SK-N-SH treated with all-trans-retinoic acid at 6 μM for 48 hours (cell line): ENCODE measurements at regions not wholly inside any gene's neighbourhood (a gene's known extent, or its start where the extent isn't known, plus 50 kb on each side); places are given as distances from the start of the nearest gene placed in this dataset.

ENCODE experiments used
- ATAC-seq: fragments of 200-7000 bp; cut with Tn5 transposase; 3 replicates; pipeline ENCODE4 v1.9.1; 2020; ENCODE audit warnings: mild to moderate bottlenecking, moderate library complexity
- ARNTL ChIP-seq: fragments of 450-650 bp; formaldehyde crosslinking; IDR thresholded peaks from 2 replicates; pipeline ENCODE4 v1.5.0; 2020; ENCODE audit warnings: low read depth, mild to moderate bottlenecking, moderate library complexity, borderline replicate concordance
- BACH2 ChIP-seq: fragments of 250-450 bp; sonication (Bioruptor Pico); IDR thresholded peaks from 2 replicates; pipeline ENCODE4 v1.9.0; 2021; ENCODE audit warnings: mild to moderate bottlenecking, borderline replicate concordance
- CSDC2 ChIP-seq: fragments of 250-450 bp; sonication (Bioruptor Pico); IDR thresholded peaks from 2 replicates; pipeline ENCODE4 v1.5.0; 2020; ENCODE audit warnings: mild to moderate bottlenecking, moderate library complexity
- ESRRG ChIP-seq: fragments of 250-450 bp; sonication (Bioruptor Pico); IDR thresholded peaks from 2 replicates; pipeline ENCODE4 v1.6.1; 2021; ENCODE audit warnings: mild to moderate bottlenecking
- GLIS3 ChIP-seq: fragments of 250-450 bp; sonication (Bioruptor Pico); IDR thresholded peaks from 2 replicates; pipeline ENCODE4 v1.5.0; 2020; ENCODE audit warnings: mild to moderate bottlenecking, moderate library complexity
- ISL1 ChIP-seq: fragments of 250-450 bp; sonication (Bioruptor Pico); IDR thresholded peaks from 2 replicates; pipeline ENCODE4 v2.1.2; 2022; ENCODE audit warnings: mild to moderate bottlenecking, moderate library complexity
- PPARA ChIP-seq: fragments of 250-450 bp; sonication (Bioruptor Pico); IDR thresholded peaks from 2 replicates; pipeline ENCODE4 v1.5.0; 2020; ENCODE audit warnings: mild to moderate bottlenecking, borderline replicate concordance
- RARB ChIP-seq: fragments of 250-450 bp; sonication (Bioruptor Pico); IDR thresholded peaks from 2 replicates; pipeline ENCODE4 v1.8.0; 2021; ENCODE audit warnings: mild to moderate bottlenecking, moderate library complexity
- SNAI2 ChIP-seq: fragments of 250-450 bp; sonication (Bioruptor Pico); IDR thresholded peaks from 2 replicates; pipeline ENCODE4 v1.5.0; 2020; ENCODE audit warnings: mild to moderate bottlenecking, moderate library complexity
- TCF4 ChIP-seq: fragments of 250-450 bp; sonication (Bioruptor Pico); IDR thresholded peaks from 2 replicates; pipeline ENCODE4 v1.8.0; 2021; ENCODE audit warnings: mild to moderate bottlenecking, moderate library complexity, borderline replicate concordance
- TOX ChIP-seq: fragments of 250-450 bp; sonication (Bioruptor Pico); IDR thresholded peaks from 2 replicates; pipeline ENCODE4 v1.8.0; 2021; ENCODE audit warnings: mild to moderate bottlenecking, moderate library complexity, borderline replicate concordance
- ZFP3 ChIP-seq: fragments of 250-450 bp; sonication (Bioruptor Pico); IDR thresholded peaks from 2 replicates; pipeline ENCODE4 v1.5.0; 2020; ENCODE audit warnings: mild to moderate bottlenecking, moderate library complexity
- ZFP30 ChIP-seq: fragments of 450-650 bp; formaldehyde crosslinking; IDR thresholded peaks from 2 replicates; pipeline ENCODE4 v1.5.0; 2022; ENCODE audit warnings: mild to moderate bottlenecking, moderate library complexity
- ZNF565 ChIP-seq: fragments of 450-650 bp; formaldehyde crosslinking; conservative IDR thresholded peaks from 2 replicates; pipeline ENCODE4 v1.5.0; 2020; ENCODE audit warnings: low read depth, mild to moderate bottlenecking, moderate library complexity
- ZNF8 ChIP-seq: fragments of 450-650 bp; formaldehyde crosslinking; IDR thresholded peaks from 2 replicates; pipeline ENCODE4 v1.5.0; 2020; ENCODE audit warnings: mild to moderate bottlenecking, moderate library complexity
- TF ChIP-seq, protein P1 (sequence below): fragments of 250-450 bp; sonication (Bioruptor Pico); IDR thresholded peaks from 2 replicates; pipeline ENCODE4 v1.8.0; 2021; ENCODE audit warnings: low read depth, mild to moderate bottlenecking, moderate library complexity, borderline replicate concordance
- TF ChIP-seq, protein P2 (sequence below): fragments of 250-450 bp; sonication (Bioruptor Pico); IDR thresholded peaks from 2 replicates; pipeline ENCODE4 v1.8.0; 2020; ENCODE audit warnings: mild to moderate bottlenecking, moderate library complexity, borderline replicate concordance
- TF ChIP-seq, protein P3 (sequence below): fragments of 250-450 bp; sonication (Bioruptor Pico); IDR thresholded peaks from 2 replicates; pipeline ENCODE4 v1.5.0; 2020; ENCODE audit warnings: mild to moderate bottlenecking, moderate library complexity
- TF ChIP-seq, protein P4 (sequence below): fragments of 250-450 bp; sonication (Bioruptor Pico); IDR thresholded peaks from 2 replicates; pipeline ENCODE4 v1.5.1; 2021; ENCODE audit warnings: mild to moderate bottlenecking, moderate library complexity
- TF ChIP-seq, protein P5 (sequence below): fragments of 250-450 bp; sonication (Bioruptor Pico); IDR thresholded peaks from 2 replicates; pipeline ENCODE4 v1.5.1; 2020; ENCODE audit warnings: low read depth, mild to moderate bottlenecking, moderate library complexity

DNA sequence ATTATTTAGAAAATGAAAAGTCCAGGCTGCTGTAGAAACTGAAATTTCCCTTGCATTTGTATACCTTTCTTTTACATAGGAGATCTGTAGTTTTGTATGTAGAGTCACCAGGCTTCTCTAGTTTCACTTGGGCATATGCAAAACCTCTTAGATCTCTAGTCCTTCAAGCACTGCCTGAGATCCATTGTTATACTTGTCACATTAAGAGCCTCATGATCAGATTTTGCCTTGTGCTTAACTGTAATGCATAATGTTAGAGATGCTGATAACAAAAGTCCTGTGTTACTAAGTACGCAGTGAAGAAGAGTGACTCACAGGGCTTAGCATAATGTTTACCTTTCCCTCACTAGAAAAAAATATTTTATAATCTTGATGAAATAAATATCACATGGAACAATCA is 250.2 kb downstream of the CYLC2 start:
- TF ChIP-seq TCF4 (CRISPR knock-in tag) (no peak), ZFP30 (no peak), ZFP3 (no peak), BACH2 (CRISPR knock-in tag) (no peak), ISL1 (CRISPR knock-in tag) (no peak), CSDC2 (no peak), RARB (CRISPR knock-in tag) (no peak), SNAI2 (no peak), PPARA (CRISPR knock-in tag) (no peak), ZNF8 (CRISPR knock-in tag) (no peak), ESRRG (CRISPR knock-in tag) (no peak), ZNF565 (no peak), GLIS3 (CRISPR knock-in tag) (no peak), TOX (CRISPR knock-in tag) (no peak)
- TF ChIP-seq, protein P1, sequence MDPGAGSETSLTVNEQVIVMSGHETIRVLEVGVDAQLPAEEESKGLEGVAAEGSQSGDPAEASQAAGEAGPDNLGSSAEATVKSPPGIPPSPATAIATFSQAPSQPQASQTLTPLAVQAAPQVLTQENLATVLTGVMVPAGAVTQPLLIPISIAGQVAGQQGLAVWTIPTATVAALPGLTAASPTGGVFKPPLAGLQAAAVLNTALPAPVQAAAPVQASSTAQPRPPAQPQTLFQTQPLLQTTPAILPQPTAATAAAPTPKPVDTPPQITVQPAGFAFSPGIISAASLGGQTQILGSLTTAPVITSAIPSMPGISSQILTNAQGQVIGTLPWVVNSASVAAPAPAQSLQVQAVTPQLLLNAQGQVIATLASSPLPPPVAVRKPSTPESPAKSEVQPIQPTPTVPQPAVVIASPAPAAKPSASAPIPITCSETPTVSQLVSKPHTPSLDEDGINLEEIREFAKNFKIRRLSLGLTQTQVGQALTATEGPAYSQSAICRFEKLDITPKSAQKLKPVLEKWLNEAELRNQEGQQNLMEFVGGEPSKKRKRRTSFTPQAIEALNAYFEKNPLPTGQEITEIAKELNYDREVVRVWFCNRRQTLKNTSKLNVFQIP (CRISPR knock-in tag), result no peak
- TF ChIP-seq, protein P2, sequence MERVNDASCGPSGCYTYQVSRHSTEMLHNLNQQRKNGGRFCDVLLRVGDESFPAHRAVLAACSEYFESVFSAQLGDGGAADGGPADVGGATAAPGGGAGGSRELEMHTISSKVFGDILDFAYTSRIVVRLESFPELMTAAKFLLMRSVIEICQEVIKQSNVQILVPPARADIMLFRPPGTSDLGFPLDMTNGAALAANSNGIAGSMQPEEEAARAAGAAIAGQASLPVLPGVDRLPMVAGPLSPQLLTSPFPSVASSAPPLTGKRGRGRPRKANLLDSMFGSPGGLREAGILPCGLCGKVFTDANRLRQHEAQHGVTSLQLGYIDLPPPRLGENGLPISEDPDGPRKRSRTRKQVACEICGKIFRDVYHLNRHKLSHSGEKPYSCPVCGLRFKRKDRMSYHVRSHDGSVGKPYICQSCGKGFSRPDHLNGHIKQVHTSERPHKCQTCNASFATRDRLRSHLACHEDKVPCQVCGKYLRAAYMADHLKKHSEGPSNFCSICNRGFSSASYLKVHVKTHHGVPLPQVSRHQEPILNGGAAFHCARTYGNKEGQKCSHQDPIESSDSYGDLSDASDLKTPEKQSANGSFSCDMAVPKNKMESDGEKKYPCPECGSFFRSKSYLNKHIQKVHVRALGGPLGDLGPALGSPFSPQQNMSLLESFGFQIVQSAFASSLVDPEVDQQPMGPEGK (CRISPR knock-in tag), result no peak
- TF ChIP-seq, protein P3, sequence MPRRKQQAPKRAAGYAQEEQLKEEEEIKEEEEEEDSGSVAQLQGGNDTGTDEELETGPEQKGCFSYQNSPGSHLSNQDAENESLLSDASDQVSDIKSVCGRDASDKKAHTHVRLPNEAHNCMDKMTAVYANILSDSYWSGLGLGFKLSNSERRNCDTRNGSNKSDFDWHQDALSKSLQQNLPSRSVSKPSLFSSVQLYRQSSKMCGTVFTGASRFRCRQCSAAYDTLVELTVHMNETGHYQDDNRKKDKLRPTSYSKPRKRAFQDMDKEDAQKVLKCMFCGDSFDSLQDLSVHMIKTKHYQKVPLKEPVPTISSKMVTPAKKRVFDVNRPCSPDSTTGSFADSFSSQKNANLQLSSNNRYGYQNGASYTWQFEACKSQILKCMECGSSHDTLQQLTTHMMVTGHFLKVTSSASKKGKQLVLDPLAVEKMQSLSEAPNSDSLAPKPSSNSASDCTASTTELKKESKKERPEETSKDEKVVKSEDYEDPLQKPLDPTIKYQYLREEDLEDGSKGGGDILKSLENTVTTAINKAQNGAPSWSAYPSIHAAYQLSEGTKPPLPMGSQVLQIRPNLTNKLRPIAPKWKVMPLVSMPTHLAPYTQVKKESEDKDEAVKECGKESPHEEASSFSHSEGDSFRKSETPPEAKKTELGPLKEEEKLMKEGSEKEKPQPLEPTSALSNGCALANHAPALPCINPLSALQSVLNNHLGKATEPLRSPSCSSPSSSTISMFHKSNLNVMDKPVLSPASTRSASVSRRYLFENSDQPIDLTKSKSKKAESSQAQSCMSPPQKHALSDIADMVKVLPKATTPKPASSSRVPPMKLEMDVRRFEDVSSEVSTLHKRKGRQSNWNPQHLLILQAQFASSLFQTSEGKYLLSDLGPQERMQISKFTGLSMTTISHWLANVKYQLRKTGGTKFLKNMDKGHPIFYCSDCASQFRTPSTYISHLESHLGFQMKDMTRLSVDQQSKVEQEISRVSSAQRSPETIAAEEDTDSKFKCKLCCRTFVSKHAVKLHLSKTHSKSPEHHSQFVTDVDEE (CRISPR knock-in tag), result no peak
- TF ChIP-seq, protein P4, sequence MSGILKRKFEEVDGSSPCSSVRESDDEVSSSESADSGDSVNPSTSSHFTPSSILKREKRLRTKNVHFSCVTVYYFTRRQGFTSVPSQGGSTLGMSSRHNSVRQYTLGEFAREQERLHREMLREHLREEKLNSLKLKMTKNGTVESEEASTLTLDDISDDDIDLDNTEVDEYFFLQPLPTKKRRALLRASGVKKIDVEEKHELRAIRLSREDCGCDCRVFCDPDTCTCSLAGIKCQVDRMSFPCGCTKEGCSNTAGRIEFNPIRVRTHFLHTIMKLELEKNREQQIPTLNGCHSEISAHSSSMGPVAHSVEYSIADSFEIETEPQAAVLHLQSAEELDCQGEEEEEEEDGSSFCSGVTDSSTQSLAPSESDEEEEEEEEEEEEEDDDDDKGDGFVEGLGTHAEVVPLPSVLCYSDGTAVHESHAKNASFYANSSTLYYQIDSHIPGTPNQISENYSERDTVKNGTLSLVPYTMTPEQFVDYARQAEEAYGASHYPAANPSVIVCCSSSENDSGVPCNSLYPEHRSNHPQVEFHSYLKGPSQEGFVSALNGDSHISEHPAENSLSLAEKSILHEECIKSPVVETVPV (CRISPR knock-in tag), result no peak
- ATAC-seq, result no peak

DNA sequence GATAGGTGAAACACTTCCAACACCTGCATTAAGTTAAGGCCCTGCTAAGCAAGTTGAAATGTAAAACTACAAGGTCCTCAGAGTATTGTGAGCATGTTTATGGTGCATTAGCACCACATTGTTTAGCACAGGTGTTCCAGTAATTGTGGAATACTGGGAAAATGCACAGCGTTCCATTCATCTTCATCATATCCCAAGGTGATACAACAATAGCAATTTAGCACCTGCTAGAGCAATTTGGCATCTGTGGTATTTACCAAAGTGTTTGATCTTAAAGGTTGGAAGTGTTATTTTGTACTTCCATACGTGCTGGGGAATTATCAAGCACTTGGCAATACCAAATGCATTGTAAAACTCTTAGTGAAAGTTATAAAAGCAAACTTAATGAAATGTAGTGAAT is 266.8 kb downstream of the CYLC2 start:
- TF ChIP-seq, protein P4 (CRISPR knock-in tag), result no peak
- TF ChIP-seq, protein P5, sequence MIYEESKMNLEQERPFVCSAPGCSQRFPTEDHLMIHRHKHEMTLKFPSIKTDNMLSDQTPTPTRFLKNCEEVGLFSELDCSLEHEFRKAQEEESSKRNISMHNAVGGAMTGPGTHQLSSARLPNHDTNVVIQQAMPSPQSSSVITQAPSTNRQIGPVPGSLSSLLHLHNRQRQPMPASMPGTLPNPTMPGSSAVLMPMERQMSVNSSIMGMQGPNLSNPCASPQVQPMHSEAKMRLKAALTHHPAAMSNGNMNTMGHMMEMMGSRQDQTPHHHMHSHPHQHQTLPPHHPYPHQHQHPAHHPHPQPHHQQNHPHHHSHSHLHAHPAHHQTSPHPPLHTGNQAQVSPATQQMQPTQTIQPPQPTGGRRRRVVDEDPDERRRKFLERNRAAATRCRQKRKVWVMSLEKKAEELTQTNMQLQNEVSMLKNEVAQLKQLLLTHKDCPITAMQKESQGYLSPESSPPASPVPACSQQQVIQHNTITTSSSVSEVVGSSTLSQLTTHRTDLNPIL (CRISPR knock-in tag), result no peak
- TF ChIP-seq RARB (CRISPR knock-in tag), result no peak
- no peak for TF ChIP-seq ZFP30
- TF ChIP-seq ARNTL (CRISPR knock-in tag), result no peak
- no peak for TF ChIP-seq GLIS3 (CRISPR knock-in tag)
- no peak for TF ChIP-seq TOX (CRISPR knock-in tag)
- TF ChIP-seq, protein P2 (CRISPR knock-in tag), result no peak
- TF ChIP-seq, protein P1 (CRISPR knock-in tag), result no peak
- no peak for TF ChIP-seq ZNF565
- no peak for TF ChIP-seq TCF4 (CRISPR knock-in tag)
- no peak for ATAC-seq
